ENCODE measurements at regions not wholly inside any gene's neighbourhood (a gene's known extent, or its start where the extent isn't known, plus 50 kb on each side); places are given as distances from the start of the nearest gene placed in this dataset.

- TF ChIP-seq CHD7 (IDR thresholded peaks at IDR 0.05; ENCODE audit: insufficient replicate concordance, low read length), result no peak
- no peak for TF ChIP-seq GABPA (IDR thresholded peaks at IDR 0.05; ENCODE audit: borderline replicate concordance, insufficient read depth, low read length)
- TF ChIP-seq, protein P1, sequence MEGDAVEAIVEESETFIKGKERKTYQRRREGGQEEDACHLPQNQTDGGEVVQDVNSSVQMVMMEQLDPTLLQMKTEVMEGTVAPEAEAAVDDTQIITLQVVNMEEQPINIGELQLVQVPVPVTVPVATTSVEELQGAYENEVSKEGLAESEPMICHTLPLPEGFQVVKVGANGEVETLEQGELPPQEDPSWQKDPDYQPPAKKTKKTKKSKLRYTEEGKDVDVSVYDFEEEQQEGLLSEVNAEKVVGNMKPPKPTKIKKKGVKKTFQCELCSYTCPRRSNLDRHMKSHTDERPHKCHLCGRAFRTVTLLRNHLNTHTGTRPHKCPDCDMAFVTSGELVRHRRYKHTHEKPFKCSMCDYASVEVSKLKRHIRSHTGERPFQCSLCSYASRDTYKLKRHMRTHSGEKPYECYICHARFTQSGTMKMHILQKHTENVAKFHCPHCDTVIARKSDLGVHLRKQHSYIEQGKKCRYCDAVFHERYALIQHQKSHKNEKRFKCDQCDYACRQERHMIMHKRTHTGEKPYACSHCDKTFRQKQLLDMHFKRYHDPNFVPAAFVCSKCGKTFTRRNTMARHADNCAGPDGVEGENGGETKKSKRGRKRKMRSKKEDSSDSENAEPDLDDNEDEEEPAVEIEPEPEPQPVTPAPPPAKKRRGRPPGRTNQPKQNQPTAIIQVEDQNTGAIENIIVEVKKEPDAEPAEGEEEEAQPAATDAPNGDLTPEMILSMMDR (IDR thresholded peaks at IDR 0.05; ENCODE audit: control extremely low read depth in 1 of 3, insufficient read depth in 1 of 3, low read depth in 1 of 3, low read length in 3 of 3), result no peak
- no peak for TF ChIP-seq POLR2A (IDR thresholded peaks at IDR 0.05; ENCODE audit: control extremely low read depth in 1 of 2, low read depth in 2 of 2, low read length in 2 of 2)
- TF ChIP-seq SUZ12 (IDR thresholded peaks at IDR 0.05; ENCODE audit: low read length), result no peak
- no peak for TF ChIP-seq BACH1 (IDR thresholded peaks at IDR 0.05; ENCODE audit: low read length)
- TF ChIP-seq RAD21 (IDR thresholded peaks at IDR 0.05 in 1 of 2, conservative IDR thresholded peaks at IDR 0.05 in 1 of 2; ENCODE audit: low read depth in 2 of 2, low read length in 2 of 2), result no peak
- TF ChIP-seq TAF1 (IDR thresholded peaks at IDR 0.05; ENCODE audit: low read depth, low read length), result no peak
These were observed 191.9 kb upstream of the CRIM1 start (continued) for GRCh38 chr2:36163520-36164254.

Measured in H1 (cell line).